Uterus (tissue), 1 donor: ENCODE measurements at regions not wholly inside any gene's neighbourhood (a gene's known extent, or its start where the extent isn't known, plus 50 kb on each side); places are given as distances from the start of the nearest gene placed in this dataset. TPM values are rescaled to one million over a fixed set of nuclear protein-coding genes. Genes with fewer than 3 reads are reported as not detected.

Experiments used
- small RNA-seq: library from RNA; depleted of rRNA; stranded (forward); fragments of <200 nt; gene quantifications from one replicate; pipeline ENCODE3, GENCODE V24; 2016

Small RNA genes lying in the stretch of these regions (small RNA-seq; reads per million reads assigned to genes)
- gene Z96811.1, result not detected
